CD4-positive, alpha-beta T cell (primary cell): ENCODE measurements at regions not wholly inside any gene's neighbourhood (a gene's known extent, or its start where the extent isn't known, plus 50 kb on each side); places are given as distances from the start of the nearest gene placed in this dataset.

Source experiments
- ATAC-seq: fragments of 200-7000 bp; cut with Tn5 transposase; one replicate; pipeline ENCODE4 v1.10.0; 2022; ENCODE audit warnings: mild to moderate bottlenecking; ENCODE audit not compliant: poor library complexity
- CTCF ChIA-PET: fragments of 350-600 bp; sonication (Branson Sonifier 250); formaldehyde crosslinking; loops from one replicate; lab custom pipeline; 2021; ENCODE audit warnings: antibody characterized with exemption, inconsistent platforms; lab: Charles Lee
- POLR2A ChIA-PET: fragments of 350-600 bp; sonication (Branson Sonifier 250); formaldehyde crosslinking; loops from one replicate; lab custom pipeline; 2021; ENCODE audit warnings: antibody characterized with exemption, inconsistent platforms; lab: Charles Lee
- DNase-seq, 14 experiments: peaks; one replicate each; pipeline ENCODE4 v3.0.0-alpha.2; 2013 to 2020; ENCODE audit warnings: mixed read lengths in 2 of 14
- H3K27ac ChIP-seq, 2 donors: one replicate each; pipeline versions ENCODE4 v1.5.1 to v1.7.0; 2013; ENCODE audit warnings: low read length in 2 of 2, low read depth in 1 of 2, mild to moderate bottlenecking in 1 of 2
- H3K27me3 ChIP-seq, 2 experiments: 1 replicate in 1 of 2; 2 replicates in 1 of 2; pipeline versions ENCODE4 v1.6.1 to v1.7.0; 2013; ENCODE audit warnings: low read length in 2 of 2, control low read depth in 1 of 2, mild to moderate bottlenecking in 1 of 2, moderate library complexity in 1 of 2; ENCODE audit not compliant: insufficient read depth in 2 of 2, control insufficient read depth in 1 of 2
- H3K36me3 ChIP-seq: one replicate; pipeline ENCODE4 v1.6.1; 2013; ENCODE audit warnings: low read length, control low read depth; ENCODE audit not compliant: insufficient read depth
- H3K4me1 ChIP-seq: one replicate; pipeline ENCODE4 v1.6.1; 2013; ENCODE audit warnings: low read length, control low read depth; ENCODE audit not compliant: insufficient read depth
- H3K4me3 ChIP-seq: one replicate; pipeline ENCODE4 v1.5.1; 2013; ENCODE audit warnings: mild to moderate bottlenecking, low read length, moderate library complexity
- H3K9me3 ChIP-seq, 2 experiments: 1 replicate in 1 of 2; 2 replicates in 1 of 2; pipeline versions ENCODE4 v1.6.1 to v1.7.0; 2013; ENCODE audit warnings: low read length in 2 of 2, mild to moderate bottlenecking in 2 of 2, control low read depth in 1 of 2, moderate library complexity in 1 of 2; ENCODE audit not compliant: control insufficient read depth in 1 of 2, insufficient read depth in 1 of 2
- H3K27ac Mint-ChIP-seq: one replicate; pipeline ENCODE4 v1.8.0; 2020; ENCODE audit warnings: mixed read lengths
- H3K27me3 Mint-ChIP-seq: one replicate; pipeline ENCODE4 v1.8.0; 2021; ENCODE audit warnings: mixed read lengths
- H3K36me3 Mint-ChIP-seq: one replicate; pipeline ENCODE4 v1.8.0; 2021; ENCODE audit warnings: low read depth, mixed read lengths
- H3K4me1 Mint-ChIP-seq: one replicate; pipeline ENCODE4 v1.8.0; 2021; ENCODE audit warnings: low read depth, mixed read lengths
- H3K4me3 Mint-ChIP-seq: one replicate; pipeline ENCODE4 v1.8.0; 2020; ENCODE audit warnings: mild to moderate bottlenecking, mixed read lengths
- H3K9me3 Mint-ChIP-seq: one replicate; pipeline ENCODE4 v1.8.0; 2020; ENCODE audit warnings: mixed read lengths
- CTCF ChIP-seq: fragments of 200-600 bp; IDR thresholded peaks from one replicate; pipeline ENCODE4 v1.8.0; 2022; ENCODE audit warnings: antibody characterized with exemption, mild to moderate bottlenecking
- intact Hi-C, 2 experiments: fragments of 100-400 bp; cut with DNase I in 1 of 2; cut with micrococcal nuclease in 1 of 2; formaldehyde crosslinking; loops; one replicate each; pipeline versions ENCODE4 v1.15.1 to v1.9.0; 2023 to 2025; cut with DNase I, micrococcal nuclease

- DNase-seq (no peak), ATAC-seq (no peak)
- Mint-ChIP-seq H3K27me3 (no peaks in the 10 kb centered on the region), H3K9me3 (no peaks in the 10 kb centered on the region), H3K4me3 (no peak overlapping the region), H3K4me1 (no peaks in the 10 kb centered on the region), H3K27ac (no peak overlapping the region), H3K36me3 (no peaks in the 10 kb centered on the region)
- Histone ChIP-seq H3K4me3 (no peak overlapping the region), H3K4me1 (no peaks in the 10 kb centered on the region), H3K27me3 (no peaks in the 10 kb centered on the region), H3K9me3 (no peaks in the 10 kb centered on the region), H3K27ac (no peak overlapping the region), H3K36me3 (no peaks in the 10 kb centered on the region)
- POLR2A ChIA-PET = interaction anchor here (2.7 kb wide), 1 partner anchor 143 kb away, joined by 8 read pairs; no protein-coding TSS in a partner anchor
- TF ChIP-seq CTCF = no peak
- intact Hi-C loops = loop anchor here in 1 of 2 experiments (10.0 kb wide), 1 partner anchor 293 kb away; no protein-coding TSS in a partner anchor
- CTCF ChIA-PET = no interaction called here
Measured at GRCh38 chr13:50267917-50268316, 252.7 kb downstream of the KCNRG start.

- intact Hi-C loops = loop anchor here in 1 of 2 experiments (10.0 kb wide), 1 partner anchor 294 kb away; no protein-coding TSS in a partner anchor
- POLR2A ChIA-PET = interaction anchor here (2.7 kb wide), 1 partner anchor 143 kb away, joined by 8 read pairs; no protein-coding TSS in a partner anchor
- Mint-ChIP-seq H3K4me3 (no peak overlapping the region), H3K27ac (no peak overlapping the region), H3K36me3 (no peaks in the 10 kb centered on the region), H3K27me3 (no peaks in the 10 kb centered on the region), H3K9me3 (no peaks in the 10 kb centered on the region), H3K4me1 (no peaks in the 10 kb centered on the region)
- Histone ChIP-seq H3K36me3 (no peaks in the 10 kb centered on the region), H3K27me3 (no peaks in the 10 kb centered on the region), H3K4me3 (no peak overlapping the region), H3K9me3 (no peaks in the 10 kb centered on the region), H3K4me1 (no peaks in the 10 kb centered on the region), H3K27ac (no peak overlapping the region)
- CTCF ChIA-PET = no interaction called here
- peak; percentile 9 for TF ChIP-seq CTCF
- ATAC-seq (no peak), DNase-seq (no peak)
Measured at GRCh38 chr13:50268500-50268899, 253.3 kb downstream of the KCNRG start.

- Mint-ChIP-seq H3K27me3 (no peaks in the 10 kb centered on the region), H3K4me1 (no peaks in the 10 kb centered on the region), H3K4me3 (no peak overlapping the region), H3K27ac (no peak overlapping the region), H3K9me3 (no peaks in the 10 kb centered on the region), H3K36me3 (no peaks in the 10 kb centered on the region)
- ATAC-seq = no peak
- Histone ChIP-seq H3K4me3 (no peak overlapping the region), H3K27me3 (no peaks in the 10 kb centered on the region), H3K4me1 (no peaks in the 10 kb centered on the region), H3K36me3 (no peaks in the 10 kb centered on the region), H3K9me3 (no peaks in the 10 kb centered on the region), H3K27ac (no peak overlapping the region)
- no peak for TF ChIP-seq CTCF
- ChIA-PET POLR2A (interaction anchor here (0.6 kb wide), 1 partner anchor 117 kb away, joined by 3 read pairs; no protein-coding TSS in a partner anchor), CTCF (interaction anchor here (1.5 kb wide), 1 partner anchor 277 kb away, joined by 3 read pairs; the partner anchor contains the start of gene TRIM13)
- no peak for DNase-seq
- intact Hi-C loops = no loop called here
Measured at GRCh38 chr13:50274181-50274580, 258.9 kb downstream of the KCNRG start.
